Lower lobe of right lung (tissue), 2 donors: ENCODE measurements at regions not wholly inside any gene's neighbourhood (a gene's known extent, or its start where the extent isn't known, plus 50 kb on each side); places are given as distances from the start of the nearest gene placed in this dataset.

ENCODE experiments used
- ATAC-seq, 2 donors: fragments of 200-7000 bp; cut with Tn5 transposase; one replicate each; pipeline ENCODE4 v1.9.1; 2020 to 2022; ENCODE audit warnings: mild to moderate bottlenecking in 2 of 2, moderate library complexity in 2 of 2
- DNase-seq: peaks from one replicate; pipeline ENCODE4 v3.0.0-alpha.2; 2020
- H3K27ac ChIP-seq: fragments of 200-600 bp; one replicate; pipeline ENCODE4 v1.8.0; 2022
- H3K27me3 ChIP-seq: fragments of 200-600 bp; one replicate; pipeline ENCODE4 v1.8.0; 2022; ENCODE audit warnings: low read depth
- H3K36me3 ChIP-seq: fragments of 200-600 bp; one replicate; pipeline ENCODE4 v1.8.0; 2022; ENCODE audit warnings: mild to moderate bottlenecking
- H3K4me1 ChIP-seq: fragments of 200-600 bp; one replicate; pipeline ENCODE4 v1.8.0; 2022
- H3K4me3 ChIP-seq: fragments of 200-600 bp; one replicate; pipeline ENCODE4 v1.8.0; 2022; ENCODE audit warnings: mild to moderate bottlenecking
- H3K9me3 ChIP-seq: fragments of 200-600 bp; one replicate; pipeline ENCODE4 v1.8.0; 2022
- intact Hi-C: fragments of 100-400 bp; cut with DNase I; formaldehyde crosslinking; loops from one replicate; pipeline ENCODE4 v1.11.0; 2022
- TF ChIP-seq, protein P1 (sequence below): fragments of 200-600 bp; IDR thresholded peaks from one replicate; pipeline ENCODE4 v1.8.0; 2022; ENCODE audit warnings: antibody characterized with exemption, mild to moderate bottlenecking
- donor health status: DM: no; HTN: yes; CAD: no; lungs with severe emphysema.

DNA sequence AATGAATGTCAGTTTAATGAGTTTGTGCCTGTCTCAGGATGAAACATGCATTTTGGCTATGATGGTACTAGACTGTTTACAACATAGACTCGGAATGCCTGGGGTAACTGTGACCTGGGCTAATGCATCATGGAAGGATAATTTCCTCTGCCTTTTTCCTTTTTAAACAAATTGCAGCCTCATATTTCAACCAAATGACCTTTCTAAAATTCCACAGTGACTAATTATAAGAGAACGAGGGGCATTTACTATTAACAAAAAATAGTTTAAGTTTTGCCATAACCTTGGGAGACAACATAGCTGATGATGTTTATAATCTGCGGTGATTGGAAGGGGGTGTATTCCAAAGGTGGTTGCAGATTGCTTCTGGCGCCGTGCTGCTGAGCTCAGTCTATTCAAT, 1140.5 kb downstream of the GALC start:
- Histone ChIP-seq H3K9me3 (no peaks in the 10 kb centered on the region), H3K27ac (no peak overlapping the region), H3K4me1 (no peaks in the 10 kb centered on the region), H3K27me3 (no peaks in the 10 kb centered on the region), H3K4me3 (no peak overlapping the region), H3K36me3 (no peaks in the 10 kb centered on the region)
- ATAC-seq (no peak), DNase-seq (no peak)
- TF ChIP-seq, protein P1, sequence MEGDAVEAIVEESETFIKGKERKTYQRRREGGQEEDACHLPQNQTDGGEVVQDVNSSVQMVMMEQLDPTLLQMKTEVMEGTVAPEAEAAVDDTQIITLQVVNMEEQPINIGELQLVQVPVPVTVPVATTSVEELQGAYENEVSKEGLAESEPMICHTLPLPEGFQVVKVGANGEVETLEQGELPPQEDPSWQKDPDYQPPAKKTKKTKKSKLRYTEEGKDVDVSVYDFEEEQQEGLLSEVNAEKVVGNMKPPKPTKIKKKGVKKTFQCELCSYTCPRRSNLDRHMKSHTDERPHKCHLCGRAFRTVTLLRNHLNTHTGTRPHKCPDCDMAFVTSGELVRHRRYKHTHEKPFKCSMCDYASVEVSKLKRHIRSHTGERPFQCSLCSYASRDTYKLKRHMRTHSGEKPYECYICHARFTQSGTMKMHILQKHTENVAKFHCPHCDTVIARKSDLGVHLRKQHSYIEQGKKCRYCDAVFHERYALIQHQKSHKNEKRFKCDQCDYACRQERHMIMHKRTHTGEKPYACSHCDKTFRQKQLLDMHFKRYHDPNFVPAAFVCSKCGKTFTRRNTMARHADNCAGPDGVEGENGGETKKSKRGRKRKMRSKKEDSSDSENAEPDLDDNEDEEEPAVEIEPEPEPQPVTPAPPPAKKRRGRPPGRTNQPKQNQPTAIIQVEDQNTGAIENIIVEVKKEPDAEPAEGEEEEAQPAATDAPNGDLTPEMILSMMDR = no peak
- intact Hi-C loops = no loop called here

DNA sequence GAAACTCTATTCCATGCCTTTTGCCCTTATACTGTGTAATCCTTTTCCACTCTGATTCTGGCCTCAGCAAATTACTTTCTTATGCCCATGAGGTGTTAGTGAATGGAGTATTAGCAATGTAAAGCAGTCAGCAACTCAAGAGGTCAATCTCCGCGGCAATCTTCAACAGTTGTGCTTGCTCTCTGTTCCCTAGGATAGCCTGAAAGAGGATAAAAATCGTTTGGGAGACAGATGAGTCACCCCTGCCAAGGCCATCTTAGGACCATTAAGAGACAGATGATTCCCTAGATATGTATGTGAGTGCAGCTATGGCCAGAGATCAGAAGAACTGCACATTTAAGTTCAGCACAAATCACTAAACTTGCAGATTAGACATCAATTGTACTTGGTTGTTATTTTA, 1145.8 kb downstream of the GALC start:
- Histone ChIP-seq H3K4me3 (no peak overlapping the region), H3K27me3 (no peaks in the 10 kb centered on the region), H3K4me1 (no peaks in the 10 kb centered on the region), H3K27ac (no peak overlapping the region), H3K9me3 (no peaks in the 10 kb centered on the region), H3K36me3 (no peaks in the 10 kb centered on the region)
- no peak for DNase-seq
- TF ChIP-seq, protein P1 = no peak
- ATAC-seq = no peak
- intact Hi-C loops = no loop called here

DNA sequence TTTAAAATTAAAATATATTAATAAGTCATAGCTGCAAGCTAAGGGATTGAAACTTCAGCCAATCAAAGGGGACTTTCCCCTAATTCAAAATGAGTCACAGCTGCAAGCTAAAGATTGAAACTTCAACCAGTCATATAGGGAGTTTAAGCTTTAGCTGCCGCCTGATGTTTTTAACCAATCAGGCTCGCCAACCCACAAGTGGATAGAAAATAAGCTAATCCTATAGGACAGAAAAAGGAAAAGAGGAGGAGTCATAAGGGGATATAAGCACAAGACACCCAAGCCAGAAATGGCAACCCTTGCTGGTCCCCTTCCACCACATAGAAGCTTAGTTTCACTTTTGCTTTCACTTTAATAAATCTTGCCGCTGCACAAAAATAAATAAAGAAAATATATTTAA, 1154.6 kb downstream of the GALC start:
- Histone ChIP-seq H3K4me1 (no peaks in the 10 kb centered on the region), H3K27me3 (no peaks in the 10 kb centered on the region), H3K36me3 (no peaks in the 10 kb centered on the region), H3K9me3 (no peaks in the 10 kb centered on the region), H3K27ac (no peak overlapping the region), H3K4me3 (no peak overlapping the region)
- no peak for DNase-seq
- ATAC-seq = no peak
- intact Hi-C loops = no loop called here
- TF ChIP-seq, protein P1 = no peak

DNA sequence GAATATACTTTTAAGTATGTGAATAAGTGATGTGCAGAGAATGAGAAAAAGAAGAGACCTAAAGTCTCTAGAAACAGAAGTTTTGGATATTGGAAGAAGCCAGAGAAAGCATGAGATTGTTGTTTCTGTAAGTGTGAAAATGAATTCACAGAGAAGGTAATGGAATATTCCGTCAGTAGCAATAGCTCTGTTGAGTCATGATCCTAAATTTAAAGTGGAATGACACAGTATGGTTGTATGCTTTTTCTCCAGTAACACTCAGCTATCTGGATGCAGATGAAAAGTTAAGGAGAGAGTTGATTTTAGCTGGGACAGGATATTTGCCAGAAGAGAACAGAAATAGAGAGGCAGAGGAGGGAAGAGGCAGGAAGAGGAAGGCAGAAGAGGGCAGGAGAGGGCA, 1166.3 kb downstream of the GALC start:
- no peak for ATAC-seq
- DNase-seq = no peak
- Histone ChIP-seq H3K36me3 (no peaks in the 10 kb centered on the region), H3K27ac (no peak overlapping the region), H3K27me3 (no peaks in the 10 kb centered on the region), H3K4me1 (no peaks in the 10 kb centered on the region), H3K9me3 (no peaks in the 10 kb centered on the region), H3K4me3 (no peak overlapping the region)
- TF ChIP-seq, protein P1 = no peak
- intact Hi-C loops = no loop called here

DNA sequence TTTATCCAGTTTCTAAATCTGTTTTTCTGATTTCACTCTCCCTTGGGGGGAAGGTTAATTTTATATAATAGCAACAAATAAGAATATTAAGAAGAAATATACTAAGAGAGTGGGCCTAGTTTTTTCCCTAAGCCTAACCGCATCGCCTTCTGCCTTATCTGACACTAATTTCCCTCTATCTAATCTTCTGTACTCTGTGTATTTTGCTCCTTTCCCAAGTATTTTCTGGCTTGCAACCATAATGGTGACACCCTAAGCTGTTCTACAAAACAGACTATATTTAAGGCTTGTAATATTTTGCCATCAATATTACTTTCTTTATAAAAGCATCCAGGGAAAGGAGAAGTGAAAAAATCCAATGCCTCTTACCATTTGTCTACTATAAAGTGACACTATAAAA, 1168.8 kb downstream of the GALC start:
- intact Hi-C loops = no loop called here
- TF ChIP-seq, protein P1 = no peak
- no peak for DNase-seq
- H3K4me3 ChIP-seq = no peak overlapping the region
- H3K27me3 ChIP-seq = no peaks in the 10 kb centered on the region
- H3K27ac ChIP-seq = no peak overlapping the region
- H3K36me3 ChIP-seq = no peaks in the 10 kb centered on the region
- no peak for ATAC-seq
- no peaks in the 10 kb centered on the region for H3K4me1 ChIP-seq
- no peaks in the 10 kb centered on the region for H3K9me3 ChIP-seq

DNA sequence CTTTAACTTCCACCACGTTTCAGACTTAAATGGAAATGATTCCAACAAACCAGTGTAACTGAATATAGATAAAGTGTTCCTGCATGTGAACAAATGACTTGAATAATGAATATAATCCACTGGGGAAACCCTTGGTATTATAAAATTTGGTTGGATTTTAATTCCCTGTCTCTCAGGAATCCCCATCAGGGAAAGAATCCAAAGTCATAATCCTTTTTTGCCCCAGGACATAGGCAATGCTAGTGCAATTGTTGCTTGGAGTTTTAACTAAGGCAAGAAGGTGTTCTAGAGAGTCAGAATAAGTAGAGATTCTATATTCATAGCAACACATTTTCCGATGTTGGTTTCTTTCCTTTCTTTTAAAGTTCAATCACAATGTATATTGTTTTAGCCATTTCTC, 1169.4 kb downstream of the GALC start:
- H3K27me3 ChIP-seq = no peaks in the 10 kb centered on the region
- H3K27ac ChIP-seq = no peak overlapping the region
- no peaks in the 10 kb centered on the region for H3K4me1 ChIP-seq
- no peaks in the 10 kb centered on the region for H3K36me3 ChIP-seq
- TF ChIP-seq, protein P1 = no peak
- DNase-seq (no peak), ATAC-seq (no peak)
- no peaks in the 10 kb centered on the region for H3K9me3 ChIP-seq
- intact Hi-C loops = no loop called here
- H3K4me3 ChIP-seq = no peak overlapping the region
